ENCODE measurements at regions not wholly inside any gene's neighbourhood (a gene's known extent, or its start where the extent isn't known, plus 50 kb on each side); places are given as distances from the start of the nearest gene placed in this dataset.

GRCh38 chrX:82721891-82722290 is 786.2 kb upstream of the POU3F4 start:
- no peak for TF ChIP-seq CTCF (IDR thresholded peaks at IDR 0.05)
- no peak for TF ChIP-seq POLR2A (IDR thresholded peaks at IDR 0.05)
